ENCODE measurements at regions not wholly inside any gene's neighbourhood (a gene's known extent, or its start where the extent isn't known, plus 50 kb on each side); places are given as distances from the start of the nearest gene placed in this dataset.
"Not testable (repeated sequence)": the region's sequence is repeated elsewhere in the genome, so short reads cannot be mapped to it uniquely, and the experiment has no call there.

GRCh38 chr10:28400681-28401080 lies 97.8 kb upstream of the MPP7 start:
- no peak overlapping the region for H3K27ac Mint-ChIP-seq (ENCODE audit: unreplicated experiment)
- H3K36me3 Mint-ChIP-seq (ENCODE audit: low read depth, unreplicated experiment): no peaks in the 10 kb centered on the region
- no peak for DNase-seq (ENCODE audit: low spot score)
- no peaks in the 10 kb centered on the region for H3K9me3 Mint-ChIP-seq (ENCODE audit: unreplicated experiment)
- H3K27me3 Mint-ChIP-seq (ENCODE audit: unreplicated experiment): no peaks in the 10 kb centered on the region
- no peaks in the 10 kb centered on the region for H3K4me1 Mint-ChIP-seq (ENCODE audit: unreplicated experiment)
- H3K4me3 Mint-ChIP-seq (ENCODE audit: unreplicated experiment): no peak overlapping the region
- TF ChIP-seq, protein P1, sequence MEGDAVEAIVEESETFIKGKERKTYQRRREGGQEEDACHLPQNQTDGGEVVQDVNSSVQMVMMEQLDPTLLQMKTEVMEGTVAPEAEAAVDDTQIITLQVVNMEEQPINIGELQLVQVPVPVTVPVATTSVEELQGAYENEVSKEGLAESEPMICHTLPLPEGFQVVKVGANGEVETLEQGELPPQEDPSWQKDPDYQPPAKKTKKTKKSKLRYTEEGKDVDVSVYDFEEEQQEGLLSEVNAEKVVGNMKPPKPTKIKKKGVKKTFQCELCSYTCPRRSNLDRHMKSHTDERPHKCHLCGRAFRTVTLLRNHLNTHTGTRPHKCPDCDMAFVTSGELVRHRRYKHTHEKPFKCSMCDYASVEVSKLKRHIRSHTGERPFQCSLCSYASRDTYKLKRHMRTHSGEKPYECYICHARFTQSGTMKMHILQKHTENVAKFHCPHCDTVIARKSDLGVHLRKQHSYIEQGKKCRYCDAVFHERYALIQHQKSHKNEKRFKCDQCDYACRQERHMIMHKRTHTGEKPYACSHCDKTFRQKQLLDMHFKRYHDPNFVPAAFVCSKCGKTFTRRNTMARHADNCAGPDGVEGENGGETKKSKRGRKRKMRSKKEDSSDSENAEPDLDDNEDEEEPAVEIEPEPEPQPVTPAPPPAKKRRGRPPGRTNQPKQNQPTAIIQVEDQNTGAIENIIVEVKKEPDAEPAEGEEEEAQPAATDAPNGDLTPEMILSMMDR (IDR thresholded peaks at IDR 0.05; ENCODE audit: unreplicated experiment): no peak

GRCh38 chr10:28402611-28403073 lies 99.8 kb upstream of the MPP7 start:
- not testable (repeated sequence) for H3K27ac Mint-ChIP-seq (ENCODE audit: unreplicated experiment); H3K9me3 Mint-ChIP-seq (ENCODE audit: unreplicated experiment); H3K4me3 Mint-ChIP-seq (ENCODE audit: unreplicated experiment); DNase-seq (ENCODE audit: low spot score); H3K4me1 Mint-ChIP-seq (ENCODE audit: unreplicated experiment); H3K27me3 Mint-ChIP-seq (ENCODE audit: unreplicated experiment); H3K36me3 Mint-ChIP-seq (ENCODE audit: low read depth, unreplicated experiment)

DNA sequence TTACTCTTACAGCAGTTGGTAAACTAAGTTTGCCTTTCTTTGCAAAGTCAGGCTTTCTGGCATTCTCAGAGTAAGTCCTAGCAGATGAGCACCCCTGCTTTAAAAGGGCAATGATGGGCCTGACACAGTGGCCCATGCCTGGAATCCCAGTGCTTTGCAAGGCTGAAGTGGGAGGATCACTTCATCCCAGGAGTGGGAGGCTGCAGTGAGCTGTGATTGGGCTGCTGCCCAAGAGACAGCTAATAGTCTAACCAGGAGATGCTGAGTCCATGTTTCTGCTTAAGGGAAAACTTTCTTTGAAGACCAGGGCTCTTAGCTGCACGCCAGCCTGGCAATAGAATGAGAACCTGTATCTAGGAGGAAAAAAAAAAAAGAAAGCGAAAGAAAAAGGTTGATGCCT lies 100.2 kb upstream of the MPP7 start:
- TF ChIP-seq, protein P1 (IDR thresholded peaks at IDR 0.05; ENCODE audit: unreplicated experiment): no peak
- H3K27me3 Mint-ChIP-seq (ENCODE audit: unreplicated experiment): no peaks in the 10 kb centered on the region
- no peaks in the 10 kb centered on the region for H3K36me3 Mint-ChIP-seq (ENCODE audit: low read depth, unreplicated experiment)
- no peaks in the 10 kb centered on the region for H3K9me3 Mint-ChIP-seq (ENCODE audit: unreplicated experiment)
- H3K4me3 Mint-ChIP-seq (ENCODE audit: unreplicated experiment): no peak overlapping the region
- no peak overlapping the region for H3K27ac Mint-ChIP-seq (ENCODE audit: unreplicated experiment)
- H3K4me1 Mint-ChIP-seq (ENCODE audit: unreplicated experiment): no peaks in the 10 kb centered on the region
- no peak for DNase-seq (ENCODE audit: low spot score)

DNA sequence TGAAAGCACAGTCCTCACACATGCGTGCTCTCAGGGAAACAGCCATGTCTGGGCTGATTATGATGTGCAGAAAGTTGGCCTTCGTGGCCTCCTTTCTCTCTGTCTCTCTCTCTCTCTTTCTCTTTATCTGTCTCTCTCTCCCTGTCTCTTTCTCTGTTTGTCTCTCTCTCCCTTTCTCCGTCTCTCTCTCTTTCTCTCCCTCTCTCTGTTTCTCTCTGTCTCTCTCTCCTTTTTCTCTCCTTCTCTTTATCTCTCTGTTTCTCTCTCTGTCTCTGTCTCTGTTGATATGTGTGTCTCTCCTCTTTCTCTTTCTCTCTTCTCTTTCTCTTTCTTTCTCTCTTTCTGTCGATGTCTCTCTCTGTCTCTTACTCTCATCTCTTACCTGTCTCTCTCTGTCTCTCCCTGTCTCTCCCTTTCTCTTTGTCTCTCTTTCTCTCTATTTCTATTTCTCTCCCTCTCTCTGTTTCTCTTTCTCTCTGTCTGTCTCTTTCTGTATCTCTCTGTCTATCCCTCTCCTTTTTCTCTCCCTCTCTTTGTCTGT lies 105.4 kb upstream of the MPP7 start:
- Mint-ChIP-seq H3K27ac (ENCODE audit: unreplicated experiment) (no peak overlapping the region), H3K9me3 (ENCODE audit: unreplicated experiment) (no peaks in the 10 kb centered on the region), H3K36me3 (ENCODE audit: low read depth, unreplicated experiment) (no peaks in the 10 kb centered on the region), H3K4me3 (ENCODE audit: unreplicated experiment) (no peak overlapping the region), H3K4me1 (ENCODE audit: unreplicated experiment) (no peaks in the 10 kb centered on the region), H3K27me3 (ENCODE audit: unreplicated experiment) (peaks cover 2% of the 10 kb centered on the region)
- TF ChIP-seq, protein P1 (IDR thresholded peaks at IDR 0.05; ENCODE audit: unreplicated experiment): no peak
- no peak for DNase-seq (ENCODE audit: low spot score)

DNA sequence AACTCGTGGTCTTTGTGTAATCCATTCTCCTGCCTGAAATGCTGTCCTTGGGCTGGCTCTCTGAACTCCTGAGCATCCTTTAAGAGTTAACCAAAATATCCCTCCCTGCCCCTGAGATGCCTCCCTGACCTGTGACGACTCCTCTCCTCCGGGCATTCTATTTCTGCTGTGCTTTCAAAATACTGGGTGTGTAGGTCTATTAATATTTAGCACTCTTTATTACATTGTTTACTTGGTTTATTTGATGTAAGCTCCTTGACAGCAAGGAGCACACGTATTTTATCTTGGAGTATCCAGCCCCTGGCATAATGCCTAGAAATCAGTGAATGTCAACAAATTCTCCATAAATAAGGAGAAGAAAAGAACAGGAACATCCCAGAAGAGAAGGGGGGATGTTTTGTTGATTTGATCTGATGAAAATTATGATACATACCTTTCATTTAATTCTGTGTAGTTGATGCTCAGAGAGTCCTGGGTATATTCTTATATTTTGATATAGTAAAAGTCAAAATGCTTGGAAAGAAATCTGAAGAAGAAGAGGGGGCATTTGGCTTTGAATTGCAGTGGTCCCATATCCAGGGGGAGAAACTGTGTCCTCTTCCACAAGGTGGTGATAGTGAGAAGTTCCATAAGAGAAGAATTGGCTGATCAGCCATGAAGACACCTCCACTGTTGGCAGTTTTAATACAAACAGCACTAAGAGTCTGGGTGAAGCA lies 107.7 kb upstream of the MPP7 start:
- H3K27ac Mint-ChIP-seq (ENCODE audit: unreplicated experiment): no peak overlapping the region
- peaks cover 2% of the 10 kb centered on the region for H3K27me3 Mint-ChIP-seq (ENCODE audit: unreplicated experiment)
- H3K4me3 Mint-ChIP-seq (ENCODE audit: unreplicated experiment): no peak overlapping the region
- no peaks in the 10 kb centered on the region for H3K9me3 Mint-ChIP-seq (ENCODE audit: unreplicated experiment)
- no peak for DNase-seq (ENCODE audit: low spot score)
- no peaks in the 10 kb centered on the region for H3K4me1 Mint-ChIP-seq (ENCODE audit: unreplicated experiment)
- TF ChIP-seq, protein P1 (IDR thresholded peaks at IDR 0.05; ENCODE audit: unreplicated experiment): peak; percentile 27
- H3K36me3 Mint-ChIP-seq (ENCODE audit: low read depth, unreplicated experiment): no peaks in the 10 kb centered on the region

Measured in endothelial cell (in vitro differentiated cells).